ENCODE measurements at regions not wholly inside any gene's neighbourhood (a gene's known extent, or its start where the extent isn't known, plus 50 kb on each side); places are given as distances from the start of the nearest gene placed in this dataset.

DNA sequence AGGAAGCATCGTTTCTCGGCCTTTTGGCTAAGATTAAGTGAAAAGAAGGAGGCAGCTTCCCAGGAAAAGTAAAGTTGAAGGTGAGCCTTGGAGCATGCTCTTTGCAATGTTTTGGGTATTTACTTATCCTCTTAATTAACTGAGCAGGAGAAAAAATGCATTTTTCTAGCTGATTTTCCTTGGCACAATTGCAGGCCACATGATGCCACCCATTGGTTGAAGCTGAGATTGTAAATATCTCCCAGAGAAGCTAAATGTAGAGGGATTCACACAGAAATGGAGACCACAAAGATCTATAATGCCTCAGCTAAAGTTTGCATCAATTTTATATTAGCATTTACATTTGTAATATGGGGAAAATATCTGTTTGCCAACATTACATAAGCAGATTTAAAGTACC is 294.1 kb downstream of the KCNS3 start:
- no peak for DNase-seq

DNA sequence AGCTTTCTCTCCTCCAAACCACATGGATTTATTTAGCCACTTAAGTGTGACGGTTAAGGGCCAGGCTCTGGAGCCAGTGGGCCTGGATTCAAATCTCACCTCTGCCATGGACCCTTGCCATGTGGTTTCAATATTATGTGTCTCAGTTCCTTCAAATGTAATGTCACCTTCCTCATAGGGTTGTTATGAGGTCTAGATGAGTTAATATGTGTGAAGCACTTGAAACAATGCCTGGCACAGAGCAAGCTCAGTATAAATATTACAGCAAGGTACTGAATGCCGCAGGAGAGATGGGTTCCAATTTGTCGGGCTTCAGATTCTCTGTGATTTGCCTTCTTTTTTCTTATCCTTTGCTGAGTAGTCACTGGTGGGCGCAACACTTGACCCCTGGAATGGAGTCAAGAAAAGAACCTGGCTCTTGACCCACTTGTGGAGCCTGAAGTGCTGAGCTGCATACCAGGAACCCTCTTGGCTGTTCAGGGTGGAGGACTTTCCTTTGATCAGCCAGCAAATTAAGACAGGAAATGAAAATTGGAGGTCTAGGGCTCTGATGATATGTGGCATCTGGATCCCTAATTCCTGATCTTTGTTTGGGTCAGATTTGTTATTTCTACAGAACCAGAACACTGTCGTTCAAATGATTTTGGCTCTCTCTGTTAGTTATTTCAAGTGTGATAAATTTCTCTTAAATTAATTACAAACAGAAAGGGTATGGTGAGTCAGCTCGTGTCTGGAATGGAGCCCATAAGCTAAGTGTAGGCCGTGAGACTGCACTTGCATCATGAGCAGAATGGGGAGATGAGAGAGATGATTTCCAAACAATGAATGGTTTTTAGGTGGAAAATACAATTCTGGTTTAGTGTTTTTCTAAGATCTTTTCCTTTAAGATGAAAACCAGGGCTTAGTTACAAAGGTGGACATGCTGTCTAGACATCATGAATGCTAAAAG is 293.0 kb downstream of the KCNS3 start:
- no peak for DNase-seq

DNA sequence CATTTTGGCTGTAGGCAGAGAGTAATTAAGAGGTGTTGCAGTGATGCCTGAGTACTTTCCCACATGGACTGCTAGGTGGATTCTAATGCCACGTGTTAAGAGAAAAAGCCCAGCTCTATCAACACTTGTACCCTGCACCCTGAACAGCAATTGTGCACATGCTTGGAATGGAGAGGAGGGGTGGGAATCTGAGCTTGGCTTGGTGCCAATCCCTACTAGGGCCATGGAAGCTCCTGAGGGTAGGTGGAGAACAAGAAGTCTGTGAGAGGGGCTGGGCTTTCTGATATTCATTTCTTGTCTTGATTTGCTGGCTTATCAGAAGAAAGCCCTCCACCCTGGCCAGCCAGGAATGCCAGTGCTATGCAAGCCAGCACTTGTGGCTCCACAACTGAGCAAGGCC is 292.2 kb downstream of the KCNS3 start:
- DNase-seq = no peak

DNA sequence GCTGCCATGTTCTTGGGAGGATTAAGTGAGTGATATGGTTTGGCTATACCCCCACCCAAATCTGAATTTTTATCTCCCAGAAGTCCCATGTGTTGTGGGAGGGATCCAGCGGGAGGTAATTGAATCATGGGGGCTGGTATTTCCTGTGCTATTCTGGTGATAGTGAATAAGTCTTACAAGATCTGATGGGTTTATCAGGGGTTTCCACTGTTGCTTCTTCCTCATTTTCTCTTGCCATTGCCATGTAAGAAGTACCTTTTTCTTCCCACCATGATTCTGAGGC is 291.4 kb downstream of the KCNS3 start:
- DNase-seq = no peak

DNA sequence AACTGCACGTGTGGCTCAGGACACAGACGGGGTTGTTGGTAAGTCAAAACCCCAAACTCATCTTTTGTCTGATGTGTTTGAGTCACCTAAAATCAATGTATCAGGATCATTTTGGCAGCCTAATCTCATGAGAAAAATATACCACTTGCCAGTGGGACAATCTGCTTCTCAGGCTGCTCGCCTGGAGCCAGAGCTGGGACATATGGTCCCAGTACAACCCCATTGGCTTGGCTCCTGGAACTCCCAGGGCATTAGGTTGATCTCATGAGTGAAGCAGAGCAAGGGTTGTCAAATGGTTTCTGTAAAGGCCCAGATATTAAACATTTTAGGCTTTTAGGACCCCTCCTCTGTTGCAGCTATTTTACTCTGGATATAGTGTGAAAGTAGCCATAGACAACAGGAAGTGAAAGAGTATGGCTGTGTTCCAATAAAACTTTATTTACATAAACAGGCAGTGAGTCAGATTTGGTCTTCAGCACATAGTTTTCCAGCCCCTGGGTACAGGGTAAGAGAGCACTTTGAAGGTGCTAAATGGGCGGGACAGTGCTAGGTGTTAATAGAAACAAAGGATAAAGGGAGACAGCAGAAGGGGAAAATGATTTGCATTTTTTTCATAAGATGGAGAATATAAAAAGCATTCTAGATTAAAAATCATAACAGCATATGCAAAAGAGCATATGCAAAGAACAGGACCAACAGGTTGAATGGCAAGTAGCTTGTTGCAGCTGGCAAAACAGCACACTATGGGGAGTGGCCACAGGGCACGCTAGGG is 290.8 kb downstream of the KCNS3 start:
- DNase-seq = no peak

DNA sequence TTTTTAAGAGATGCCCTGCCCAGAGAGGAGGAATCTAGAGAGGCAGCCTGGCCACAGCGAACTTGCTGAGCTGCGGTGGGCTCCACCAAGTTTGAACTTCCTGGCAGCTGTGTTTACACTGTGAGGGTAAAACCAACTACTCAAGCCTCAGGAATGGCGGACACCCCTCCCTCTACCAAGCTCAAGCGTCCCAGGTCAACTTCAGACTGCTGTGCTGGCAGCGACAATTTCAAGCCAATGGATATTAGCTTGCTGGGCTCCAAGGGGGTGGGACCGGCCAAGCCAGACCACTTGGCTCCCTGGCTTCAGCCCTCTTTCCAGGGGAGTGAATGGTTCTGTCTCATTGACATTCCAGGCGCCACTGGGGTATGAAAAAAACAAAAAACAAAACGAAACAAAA is 289.4 kb downstream of the KCNS3 start:
- DNase-seq = no peak

DNA sequence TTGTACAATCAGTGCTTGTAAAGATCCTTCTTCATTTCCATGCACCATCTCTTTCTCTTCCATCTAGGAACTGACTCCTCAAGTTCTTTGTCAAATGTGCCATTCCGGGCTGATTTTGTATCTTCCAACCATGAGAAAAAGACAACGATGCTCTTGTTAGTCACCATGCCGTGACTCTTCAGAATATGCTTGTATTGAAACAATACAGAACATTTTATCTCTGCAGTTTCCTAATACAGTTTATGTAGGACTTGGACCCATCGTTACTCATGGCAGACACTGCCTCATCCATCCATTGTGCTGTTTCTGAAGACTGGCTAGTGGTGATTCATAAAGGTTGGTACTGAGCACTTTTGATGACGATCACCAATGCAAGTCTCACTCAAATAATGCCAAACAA is 283.2 kb downstream of the KCNS3 start:
- no peak for DNase-seq

DNA sequence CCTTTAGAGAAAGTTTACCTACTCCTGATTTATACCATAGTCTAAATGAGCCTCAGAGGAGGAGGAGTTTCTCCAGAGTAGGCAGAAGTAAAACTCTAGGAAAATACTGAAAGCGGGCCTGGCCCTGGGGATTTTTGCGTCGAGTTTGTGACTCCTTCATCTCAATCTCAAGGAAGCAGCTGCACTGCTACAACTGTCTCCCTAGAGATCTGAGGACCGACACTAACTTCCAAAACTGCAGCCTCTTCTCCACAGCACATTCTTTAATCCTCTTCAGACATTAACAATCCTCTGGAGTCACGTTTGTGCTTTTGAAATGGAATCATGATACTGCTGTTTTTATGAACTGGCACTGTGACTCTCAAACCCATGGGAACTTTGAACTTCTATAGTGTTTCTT is 281.4 kb downstream of the KCNS3 start:
- DNase-seq = no peak

DNA sequence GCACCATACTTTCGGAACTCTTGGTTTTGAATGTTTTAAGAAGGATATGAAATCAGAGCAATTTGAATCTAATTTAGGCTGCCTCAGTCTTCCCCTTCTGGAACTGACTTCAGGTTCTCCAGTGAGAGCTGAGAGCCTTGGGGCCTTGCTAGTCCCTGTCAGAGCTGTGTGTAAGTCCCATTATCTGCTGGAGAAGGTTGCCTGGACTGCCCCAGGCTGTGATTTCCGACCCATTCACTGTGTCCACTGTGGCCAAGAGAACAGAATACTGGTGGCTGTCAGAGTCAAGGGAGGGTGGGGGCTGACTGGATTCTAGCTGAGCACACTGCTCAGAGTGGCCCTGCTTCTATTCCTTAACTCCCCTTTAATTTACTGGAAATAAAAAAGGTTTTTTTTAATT is 278.0 kb downstream of the KCNS3 start:
- DNase-seq = no peak

DNA sequence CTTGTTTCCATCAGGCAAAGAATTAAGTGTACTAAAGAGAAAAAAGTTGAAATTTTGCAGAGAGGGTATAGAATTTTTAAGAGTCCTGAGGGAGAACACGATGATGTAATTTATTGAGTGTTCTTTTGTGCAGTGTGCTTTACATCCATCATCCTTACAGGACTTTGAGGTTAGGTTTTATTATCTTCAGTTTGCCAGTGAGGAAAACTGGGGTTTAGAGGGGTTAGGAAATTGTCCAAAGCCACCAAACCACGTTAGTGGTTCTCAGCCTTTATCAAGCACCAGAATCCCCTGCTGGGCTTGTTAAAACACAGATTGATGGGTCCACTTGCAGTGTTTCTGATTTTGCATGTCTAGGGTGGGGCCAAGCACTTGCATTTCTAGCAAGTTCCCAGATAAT is 277.5 kb downstream of the KCNS3 start:
- no peak for DNase-seq

DNA sequence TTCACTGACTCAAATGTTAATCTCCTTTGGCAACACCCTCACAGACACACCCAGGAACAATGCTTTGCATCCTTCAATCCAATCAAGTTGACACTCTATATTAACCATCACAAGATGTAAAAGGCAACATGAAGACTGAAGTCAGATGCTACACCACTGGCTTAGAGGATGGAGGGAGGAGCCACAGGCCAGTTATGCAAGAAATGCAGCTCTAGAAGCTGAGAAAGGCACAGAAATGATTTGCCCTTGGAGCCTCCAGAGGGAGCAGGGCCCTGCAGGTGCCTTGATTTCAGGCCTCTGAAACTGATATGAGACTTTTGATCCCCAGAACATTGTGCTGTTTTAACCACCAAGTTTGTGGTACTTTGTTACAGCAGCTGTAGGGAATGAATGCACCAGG is 276.3 kb downstream of the KCNS3 start:
- no peak for DNase-seq

DNA sequence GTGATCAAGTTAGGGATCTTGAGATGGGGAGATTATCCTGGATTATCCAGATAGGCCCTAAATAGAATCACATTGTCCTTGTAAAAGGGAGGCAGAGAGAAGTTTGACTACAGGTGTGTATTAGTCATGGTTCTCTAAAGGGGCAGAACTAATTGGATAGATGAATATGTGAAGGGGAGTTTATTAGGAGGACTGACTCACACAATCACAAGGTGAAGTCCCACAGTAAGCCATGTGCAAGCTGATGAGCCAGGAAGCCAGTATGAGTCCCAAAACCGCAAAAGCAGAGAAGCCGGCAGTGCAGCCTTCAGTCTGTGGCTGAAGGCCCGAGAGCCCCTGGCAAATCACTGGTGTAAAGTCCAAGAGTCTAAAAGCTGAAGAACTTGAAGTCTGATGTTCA is 275.8 kb downstream of the KCNS3 start:
- DNase-seq = no peak

DNA sequence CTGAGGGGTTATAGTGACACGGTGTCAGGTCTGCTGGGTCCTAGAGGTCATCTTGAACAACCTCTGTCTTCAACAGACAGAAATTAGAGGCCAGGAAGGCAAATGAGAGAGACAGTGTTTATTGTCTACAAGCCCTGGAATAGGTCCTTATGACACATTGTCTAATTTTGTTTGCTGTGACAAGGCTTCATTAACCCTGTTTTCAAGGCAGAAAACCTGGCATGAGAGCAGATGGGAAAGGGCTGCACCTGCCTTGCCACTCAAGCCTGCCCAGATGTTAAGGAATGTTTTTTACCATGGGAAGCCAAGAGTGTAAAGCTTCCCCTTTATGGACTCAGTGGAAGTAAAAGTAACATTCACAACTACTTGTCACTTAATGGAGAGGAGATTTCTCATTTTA is 275.3 kb downstream of the KCNS3 start:
- no peak for DNase-seq

DNA sequence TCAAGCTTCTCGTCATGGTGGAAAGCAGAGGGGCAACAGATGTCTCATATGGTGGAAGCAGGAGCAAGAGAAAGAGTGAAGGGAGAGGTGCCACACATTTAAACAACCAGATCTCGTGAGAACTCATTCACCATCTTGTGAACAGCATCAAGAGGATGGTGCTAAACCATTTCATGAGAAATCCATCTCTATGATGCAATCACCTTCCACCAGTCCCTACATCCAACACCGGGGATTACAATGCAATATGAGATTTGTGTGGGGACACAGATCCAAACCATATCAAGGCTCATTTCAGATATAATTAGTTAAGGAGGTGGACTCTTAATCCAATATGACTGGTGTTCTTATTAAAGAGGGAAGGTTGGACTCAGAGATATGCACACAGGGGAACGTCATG is 272.8 kb downstream of the KCNS3 start:
- DNase-seq = no peak

DNA sequence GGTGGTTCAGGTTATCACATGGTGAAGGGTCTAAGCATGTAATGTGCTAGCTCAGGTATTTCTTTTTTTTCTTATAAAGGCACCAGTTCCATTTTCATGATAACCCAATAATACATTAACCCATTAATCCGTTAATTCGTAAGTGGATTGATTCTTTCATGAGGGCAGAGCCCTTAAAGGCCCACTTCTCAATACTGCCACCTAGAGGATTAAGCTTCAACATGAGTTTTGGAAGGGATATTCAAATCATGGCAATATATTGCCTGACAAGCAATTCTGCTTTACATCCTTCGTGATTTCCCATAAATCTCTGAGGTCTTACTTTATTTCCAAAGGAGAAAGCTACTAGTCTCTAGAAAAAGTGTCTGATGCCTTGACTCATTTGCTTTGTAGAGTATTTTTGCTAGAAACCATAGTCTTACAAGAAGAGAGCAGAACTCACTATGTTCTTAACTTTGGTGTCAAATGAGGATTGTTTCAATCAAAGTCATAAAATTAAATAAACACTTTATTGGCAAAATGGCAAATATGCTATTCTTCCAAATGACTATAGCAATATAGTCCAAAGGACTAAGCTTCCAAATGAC is 271.3 kb downstream of the KCNS3 start:
- no peak for DNase-seq

DNA sequence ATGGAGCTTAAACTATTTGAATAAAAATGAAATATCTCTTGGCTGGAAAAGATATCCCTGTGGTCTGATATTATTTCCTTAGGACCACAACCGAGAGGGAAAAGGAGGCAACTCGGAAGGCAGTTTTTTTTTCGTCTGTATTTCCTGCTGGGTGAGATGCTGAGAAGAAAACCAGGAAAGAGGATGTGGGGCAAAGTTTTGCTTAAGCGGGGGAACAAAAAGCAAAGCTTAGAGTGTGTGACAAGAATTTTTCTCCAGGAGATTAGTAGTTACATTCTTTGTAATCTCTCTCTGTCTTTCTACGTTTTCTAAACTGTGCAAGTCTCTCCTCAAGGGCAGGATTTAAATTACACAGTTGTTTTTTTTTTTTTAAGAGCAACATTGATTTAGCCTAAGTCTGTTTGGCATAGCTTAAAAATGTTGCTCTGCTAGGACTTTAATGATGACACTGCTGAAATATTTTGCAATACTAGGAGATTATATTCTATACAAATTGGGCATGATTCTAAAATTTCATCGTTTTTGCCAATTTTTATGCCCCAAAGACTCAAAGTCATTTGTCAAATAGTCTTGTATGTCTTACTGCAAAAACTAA is 258.5 kb downstream of the KCNS3 start:
- no peak for DNase-seq

DNA sequence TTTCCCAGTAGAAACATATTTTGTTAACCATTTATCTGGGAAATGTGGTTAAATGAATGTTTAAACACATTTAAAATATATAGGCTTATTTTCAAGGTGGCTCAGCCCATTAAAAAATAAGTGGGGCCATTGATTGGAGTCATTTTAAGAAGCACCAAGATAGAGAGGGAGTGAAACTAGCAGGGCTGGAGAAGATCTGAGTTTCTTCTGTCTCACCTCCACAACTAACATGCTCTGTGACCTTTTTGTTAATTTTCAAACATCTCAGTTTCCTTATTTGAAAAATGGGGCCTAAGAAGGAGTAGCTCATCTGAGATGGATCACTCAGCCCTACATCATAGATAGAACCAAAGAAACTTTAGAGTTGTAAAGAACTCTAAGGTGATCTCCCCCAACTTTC is 254.8 kb downstream of the KCNS3 start:
- no peak for DNase-seq

DNA sequence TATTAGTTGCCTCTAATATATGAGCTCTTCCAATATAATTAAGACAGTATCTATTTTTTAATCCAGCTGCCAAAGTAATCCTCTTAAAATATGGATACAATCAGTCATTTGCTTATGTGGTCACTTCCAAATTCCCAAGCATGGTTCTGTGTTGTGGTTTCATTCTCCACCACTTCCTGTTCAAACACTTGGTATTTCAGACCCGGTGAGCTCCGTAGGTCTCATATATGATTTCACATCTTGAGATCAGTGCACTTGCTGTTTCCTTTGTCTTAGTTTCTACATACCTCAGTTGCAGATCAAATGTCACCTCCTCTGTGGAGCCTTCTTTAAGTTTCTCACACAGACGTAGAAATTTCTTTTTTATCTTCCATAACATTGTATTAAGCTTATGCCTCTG is 254.2 kb downstream of the KCNS3 start:
- DNase-seq = no peak

DNA sequence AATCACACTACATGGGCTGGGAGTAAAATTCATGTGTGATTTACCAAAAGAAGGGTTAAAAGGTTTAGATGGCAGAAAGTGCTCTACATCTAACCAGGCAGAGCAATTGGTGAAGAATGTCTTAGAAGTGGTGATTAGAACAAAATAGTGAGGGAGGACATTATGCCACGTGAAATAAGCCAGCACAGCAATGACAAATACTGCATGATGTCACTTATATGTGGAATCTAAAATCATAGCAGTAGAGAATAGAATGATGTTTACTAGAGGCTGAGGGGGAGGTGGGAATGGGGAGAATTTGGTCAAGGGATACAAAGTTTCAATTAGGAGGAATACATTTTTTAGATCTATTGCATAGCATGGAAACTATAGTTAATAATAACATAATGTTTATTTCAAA is 253.3 kb downstream of the KCNS3 start:
- no peak for DNase-seq

DNA sequence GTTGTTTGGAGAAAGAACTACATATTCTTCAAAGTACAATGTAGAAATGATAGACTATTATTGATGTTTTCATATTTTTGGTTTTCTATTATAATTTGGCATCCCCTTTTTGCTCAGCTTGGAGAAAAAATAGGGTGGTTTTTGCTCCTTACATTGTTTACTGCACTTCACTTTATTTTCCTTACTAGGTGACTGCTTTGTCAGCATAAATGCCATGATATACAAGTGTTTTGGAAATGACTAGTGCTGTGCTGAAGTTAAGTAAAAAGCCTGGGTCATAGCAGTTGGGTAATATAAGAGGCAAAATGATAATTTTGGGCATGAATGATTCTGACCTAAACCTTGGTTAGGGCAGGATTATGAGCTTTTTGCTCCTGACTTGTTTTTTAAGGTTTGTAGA is 250.9 kb downstream of the KCNS3 start:
- no peak for DNase-seq

DNA sequence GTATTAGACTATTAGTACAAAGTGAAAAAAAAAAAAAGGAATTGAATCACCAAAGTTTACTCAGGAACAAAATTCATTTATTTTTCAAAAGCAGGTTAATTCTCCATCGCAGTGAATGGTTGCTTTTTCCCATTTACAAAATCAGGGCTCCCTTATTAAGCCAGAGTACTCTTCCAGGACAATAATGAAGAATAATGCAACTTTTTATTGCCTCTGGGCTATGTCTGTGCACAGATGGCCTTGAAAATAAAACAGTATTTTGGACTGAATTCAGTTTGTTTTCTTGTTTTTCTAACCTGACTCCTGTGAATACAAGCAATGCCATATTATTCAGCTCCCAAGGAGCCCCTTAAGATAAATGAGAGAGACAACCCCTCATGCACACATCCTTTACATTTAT is 246.8 kb downstream of the KCNS3 start:
- DNase-seq = no peak

DNA sequence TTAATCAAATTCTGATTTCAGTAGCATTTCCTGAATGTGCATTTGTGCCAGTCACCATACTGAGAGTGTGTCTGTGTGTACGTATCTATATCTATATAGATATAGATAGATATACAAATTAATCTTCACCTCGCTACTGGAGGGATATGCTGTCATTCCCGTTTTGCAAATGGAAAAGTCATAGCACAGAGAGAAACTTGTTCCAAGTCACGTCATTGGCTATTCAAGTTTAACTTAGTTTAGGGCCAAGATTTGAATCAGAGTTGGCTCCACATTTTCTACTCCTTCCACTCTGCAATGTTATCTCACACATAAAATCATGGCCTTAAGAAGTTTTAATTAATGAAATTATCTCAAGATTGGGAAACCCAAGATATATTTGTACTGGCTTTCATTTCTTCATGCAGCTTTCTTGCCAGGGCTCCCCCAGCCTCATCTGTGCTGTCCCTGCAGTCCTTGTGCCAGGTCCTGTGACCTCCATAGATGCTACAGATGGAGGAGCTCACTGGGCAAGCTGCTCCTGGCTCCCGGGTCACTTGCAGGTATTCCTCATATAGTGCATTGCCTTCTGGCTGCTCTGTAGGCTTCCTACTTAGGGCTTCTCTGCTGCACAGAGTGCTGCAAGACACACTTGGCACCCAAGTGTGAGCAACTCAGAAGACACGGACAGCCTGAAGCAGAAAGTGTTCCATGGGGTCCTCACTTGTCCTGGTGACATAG is 245.8 kb downstream of the KCNS3 start:
- no peak for DNase-seq

DNA sequence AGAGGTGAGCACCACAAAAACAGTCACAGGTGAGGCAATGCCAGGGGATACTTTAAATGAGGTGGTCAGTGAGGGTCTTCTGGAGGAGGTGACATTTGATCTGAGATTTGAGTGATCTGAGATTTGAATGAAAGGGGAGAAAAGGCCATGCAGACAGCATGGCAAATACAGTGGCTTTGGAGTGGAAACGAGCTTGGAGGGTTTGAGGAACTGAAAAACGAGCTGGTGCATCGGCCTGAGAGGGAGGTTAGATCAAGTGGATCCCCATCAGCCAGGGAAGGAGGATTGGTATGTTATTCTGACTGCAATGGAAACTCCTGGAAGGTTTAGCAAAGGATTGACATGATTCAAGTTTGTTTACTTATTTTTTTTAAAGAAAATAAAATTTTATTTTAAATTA is 245.1 kb downstream of the KCNS3 start:
- no peak for DNase-seq
